ENCODE measurements at regions not wholly inside any gene's neighbourhood (a gene's known extent, or its start where the extent isn't known, plus 50 kb on each side); places are given as distances from the start of the nearest gene placed in this dataset.

- 41 to 100% (median 69%) methylated on average over 1 to 4 of the region's 11 CpGs; no CpG with 5 or more reads in 4 of the 10 experiments for WGBS, 10 experiments
- Histone ChIP-seq H3K4me1 (replicated peaks in 1 of 2) (peaks cover 30 to 44% of the 10 kb centered on the region in 2 donors), H3K4me3 (no peak overlapping the region), H3K27ac (peak overlapping the region; percentile 17 to 92)
- ATAC-seq (replicated peaks in 6 of 8) = no peak
- in situ Hi-C loops (cut with MboI; ENCODE audit: low pct_unique_long_range_greater_than_20kb in 2 of 9, low sequenced_read_pairs in 9 of 9, unreplicated experiment in 9 of 9) = no loop called here
These were observed 274.6 kb downstream of the EIPR1 start for GRCh38 chr2:3102922-3103569.

- in situ Hi-C loops (cut with MboI; ENCODE audit: low pct_unique_long_range_greater_than_20kb in 2 of 9, low sequenced_read_pairs in 9 of 9, unreplicated experiment in 9 of 9) = no loop called here
- peak in 3 of 8 experiments; percentile 3 to 9 (median 4) for ATAC-seq (replicated peaks in 6 of 8)
- peaks cover 30 to 43% of the 10 kb centered on the region in 2 donors for H3K4me1 ChIP-seq (replicated peaks in 1 of 2)
- WGBS, 10 experiments = 30 to 100% (median 86%) methylated on average over 2 to 12 of the region's 30 CpGs; no CpG with 5 or more reads in 4 of the 10 experiments
- peak overlapping the region; percentile 73 to 92 for H3K27ac ChIP-seq
- no peak overlapping the region for H3K4me3 ChIP-seq
These were observed 275.3 kb downstream of the EIPR1 start for GRCh38 chr2:3102081-3102921.

- H3K27ac ChIP-seq = peak overlapping the region; percentile 73 to 92
- in situ Hi-C loops (cut with MboI; ENCODE audit: low pct_unique_long_range_greater_than_20kb in 2 of 9, low sequenced_read_pairs in 9 of 9, unreplicated experiment in 9 of 9) = no loop called here
- 12 to 88% (median 67%) methylated on average over 1 to 24 of the region's 34 CpGs; no CpG with 5 or more reads in 1 of the 10 experiments for WGBS, 10 experiments
- H3K4me3 ChIP-seq = no peak overlapping the region
- ATAC-seq (replicated peaks in 6 of 8) = peak in 4 of 8 experiments; percentile 73 to 85 (median 80)
- peaks cover 30 to 43% of the 10 kb centered on the region in 2 donors for H3K4me1 ChIP-seq (replicated peaks in 1 of 2)
These were observed 276.3 kb downstream of the EIPR1 start for GRCh38 chr2:3101016-3101942.

DNA sequence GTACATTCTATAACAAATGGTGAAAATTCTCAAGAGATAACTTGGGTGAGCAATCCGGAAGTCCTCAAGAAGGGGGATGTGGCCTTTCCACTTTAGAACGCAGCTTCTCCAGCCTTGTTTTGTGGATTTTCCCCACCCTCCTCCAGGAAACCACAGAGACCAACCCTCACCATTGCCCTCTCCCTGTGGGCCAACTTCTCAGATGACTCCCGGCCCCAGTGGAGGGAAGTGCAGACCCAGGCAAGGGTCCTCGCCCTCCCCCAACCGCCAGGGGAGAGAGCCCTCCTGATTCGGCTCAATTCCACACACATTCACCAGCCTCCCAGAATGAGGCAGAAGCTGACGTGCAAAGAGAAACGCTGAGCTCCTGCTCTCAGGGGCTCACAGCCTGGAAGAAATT is 277.2 kb downstream of the EIPR1 start:
- Histone ChIP-seq H3K27ac (peak overlapping the region in 1 of 2 donors; percentile 92), H3K4me1 (replicated peaks in 1 of 2) (peaks cover 32 to 46% of the 10 kb centered on the region in 2 donors), H3K4me3 (no peak overlapping the region)
- in situ Hi-C loops (cut with MboI; ENCODE audit: low pct_unique_long_range_greater_than_20kb in 2 of 9, low sequenced_read_pairs in 9 of 9, unreplicated experiment in 9 of 9) = no loop called here
- WGBS, 10 experiments = 21 to 100% (median 77%) methylated on average over 1 to 8 of the region's 8 CpGs; no CpG with 5 or more reads in 2 of the 10 experiments
- ATAC-seq (replicated peaks in 6 of 8) = no peak

- no peak overlapping the region for H3K27ac ChIP-seq
- no peak overlapping the region for H3K4me3 ChIP-seq
- peaks cover 26 to 42% of the 10 kb centered on the region in 2 donors for H3K4me1 ChIP-seq (replicated peaks in 1 of 2)
- 0 to 100% (median 94%) methylated on average over 2 to 12 of the region's 12 CpGs; no CpG with 5 or more reads in 3 of the 10 experiments for WGBS, 10 experiments
- no peak for ATAC-seq (replicated peaks in 6 of 8)
- in situ Hi-C loops (cut with MboI; ENCODE audit: low pct_unique_long_range_greater_than_20kb in 2 of 9, low sequenced_read_pairs in 9 of 9, unreplicated experiment in 9 of 9) = no loop called here
These were observed 277.8 kb downstream of the EIPR1 start for GRCh38 chr2:3099860-3100234.

DNA sequence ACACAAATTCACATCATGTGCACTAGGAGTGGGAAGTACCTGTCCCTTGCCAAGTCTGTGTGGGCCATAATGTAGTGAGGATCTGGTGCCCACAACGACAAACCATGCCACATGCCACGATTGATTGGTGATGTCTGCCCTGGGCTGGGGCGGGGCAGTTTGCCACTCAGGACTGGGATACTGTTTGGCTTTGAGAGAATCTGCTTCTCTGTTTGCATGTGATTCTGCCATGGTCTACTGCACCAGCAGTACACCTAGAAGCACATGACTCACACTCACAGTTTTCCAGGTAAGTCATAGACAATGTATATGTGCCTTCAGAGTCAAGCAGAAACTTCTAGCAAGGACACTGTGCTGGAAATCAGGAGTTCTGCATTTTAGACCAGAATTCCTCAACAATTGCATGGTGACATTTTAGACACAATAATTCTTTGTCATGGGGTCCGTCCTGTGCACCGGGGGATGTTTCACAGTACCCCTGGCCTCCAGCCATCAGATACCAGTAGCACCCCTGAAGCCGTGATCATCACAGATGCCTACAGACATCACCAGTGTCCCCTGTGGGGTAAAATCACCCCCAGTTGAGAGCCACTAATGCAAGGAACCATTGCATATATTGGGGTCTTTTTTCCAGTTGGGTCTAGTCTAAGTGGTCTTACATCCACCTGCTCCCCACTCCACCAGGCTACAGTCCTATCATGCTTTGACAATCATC is 278.3 kb downstream of the EIPR1 start:
- Histone ChIP-seq H3K27ac (no peak overlapping the region), H3K4me1 (replicated peaks in 1 of 2) (peaks cover 24 to 38% of the 10 kb centered on the region in 2 donors), H3K4me3 (no peak overlapping the region)
- WGBS, 10 experiments = 0 to 100% (median 92%) methylated on average over 1 to 6 of the region's 6 CpGs; no CpG with 5 or more reads in 5 of the 10 experiments
- in situ Hi-C loops (cut with MboI; ENCODE audit: low pct_unique_long_range_greater_than_20kb in 2 of 9, low sequenced_read_pairs in 9 of 9, unreplicated experiment in 9 of 9) = no loop called here
- no peak for ATAC-seq (replicated peaks in 6 of 8)

DNA sequence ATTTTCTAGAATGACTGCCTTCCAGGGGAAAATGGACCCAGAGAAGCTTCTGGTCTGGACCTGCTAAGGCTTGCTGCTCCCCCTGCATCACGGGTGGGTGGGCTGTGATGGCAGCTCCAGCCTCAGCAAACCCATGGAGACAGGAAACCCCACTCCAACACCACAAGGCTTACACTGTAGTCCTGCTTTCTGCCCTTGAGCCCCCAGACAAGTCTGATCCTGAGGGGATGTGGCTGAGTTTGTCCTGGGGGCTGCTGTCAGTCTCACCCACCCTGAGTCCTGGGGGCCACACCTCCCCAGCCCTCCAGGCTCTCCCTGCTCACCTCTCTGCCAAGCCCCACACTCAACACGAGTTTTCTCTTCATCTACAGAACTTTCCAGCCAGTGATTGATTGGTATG is 279.4 kb downstream of the EIPR1 start:
- in situ Hi-C loops (cut with MboI; ENCODE audit: low pct_unique_long_range_greater_than_20kb in 2 of 9, low sequenced_read_pairs in 9 of 9, unreplicated experiment in 9 of 9) = no loop called here
- no peak overlapping the region for H3K4me3 ChIP-seq
- peaks cover 22 to 33% of the 10 kb centered on the region in 2 donors for H3K4me1 ChIP-seq (replicated peaks in 1 of 2)
- H3K27ac ChIP-seq = no peak overlapping the region
- WGBS, 10 experiments = 0 to 84% (median 33%) methylated on average over 1 to 2 of the region's 2 CpGs; no CpG with 5 or more reads in 7 of the 10 experiments
- ATAC-seq (replicated peaks in 6 of 8) = no peak

DNA sequence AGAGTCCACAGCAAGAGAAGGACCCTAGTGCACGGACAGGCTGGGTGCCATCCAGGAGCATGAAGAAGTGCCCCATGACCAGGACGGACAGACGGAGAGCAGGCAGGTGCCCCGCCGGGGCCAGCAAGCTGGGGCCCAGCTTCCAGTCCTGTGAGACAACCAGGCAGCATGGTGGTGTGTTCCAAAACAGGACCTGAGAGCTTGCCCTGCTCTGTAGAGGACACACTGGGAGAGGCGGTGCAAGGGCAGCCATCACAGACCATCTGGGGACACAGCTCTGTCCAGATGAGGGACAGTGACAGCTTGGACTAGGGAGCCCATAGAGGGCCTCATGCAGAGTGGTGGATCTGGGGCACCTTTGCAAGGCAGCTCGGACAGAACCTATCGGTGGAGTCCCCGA is 279.8 kb downstream of the EIPR1 start:
- ATAC-seq (replicated peaks in 6 of 8) = no peak
- 0 to 94% (median 92%) methylated on average over 1 to 3 of the region's 9 CpGs; no CpG with 5 or more reads in 6 of the 10 experiments for WGBS, 10 experiments
- in situ Hi-C loops (cut with MboI; ENCODE audit: low pct_unique_long_range_greater_than_20kb in 2 of 9, low sequenced_read_pairs in 9 of 9, unreplicated experiment in 9 of 9) = no loop called here

GRCh38 chr2:3094999-3095958 is 282.3 kb downstream of the EIPR1 start:
- Histone ChIP-seq H3K4me3 (no peak overlapping the region), H3K4me1 (replicated peaks in 1 of 2) (peaks cover 2 to 5% of the 10 kb centered on the region in 2 donors), H3K27ac (peak overlapping the region in 1 of 2 donors; percentile 29)
- WGBS, 10 experiments = 6 to 83% (median 60%) methylated on average over 1 to 5 of the region's 14 CpGs; no CpG with 5 or more reads in 3 of the 10 experiments
- ATAC-seq (replicated peaks in 6 of 8) = peak in 3 of 8 experiments; percentile 21 to 56 (median 51)
- in situ Hi-C loops (cut with MboI; ENCODE audit: low pct_unique_long_range_greater_than_20kb in 2 of 9, low sequenced_read_pairs in 9 of 9, unreplicated experiment in 9 of 9) = no loop called here

More for the DNA sequence above, 279.8 kb downstream of the EIPR1 start:
- Histone ChIP-seq H3K4me3 (no peak overlapping the region), H3K4me1 (replicated peaks in 1 of 2) (peaks cover 22 to 30% of the 10 kb centered on the region in 2 donors), H3K27ac (no peak overlapping the region)

DNA sequence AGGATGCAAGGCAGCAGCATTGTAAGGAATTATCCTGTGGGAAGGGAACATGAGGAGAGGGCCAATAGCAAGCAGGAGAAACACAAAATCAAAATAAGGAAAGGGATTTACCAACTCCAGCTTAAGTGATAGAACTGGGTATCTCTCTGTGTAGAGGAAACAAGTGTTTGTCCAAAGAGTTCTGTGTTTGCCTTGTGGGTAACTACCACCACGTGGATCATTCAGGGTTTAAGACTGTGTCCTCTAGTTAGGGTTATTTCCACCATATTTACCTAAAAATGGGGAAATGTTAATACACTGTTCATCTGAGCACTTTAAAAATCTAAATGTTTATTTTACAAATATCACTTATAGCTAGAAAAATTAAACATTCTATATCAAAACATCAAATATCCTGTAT is 283.3 kb downstream of the EIPR1 start:
- H3K27ac ChIP-seq = no peak overlapping the region
- WGBS, 10 experiments = 0 to 100% (median 47%) methylated on average over 1 of the region's 1 CpG
- no peak for ATAC-seq (replicated peaks in 6 of 8)
- in situ Hi-C loops (cut with MboI; ENCODE audit: low pct_unique_long_range_greater_than_20kb in 2 of 9, low sequenced_read_pairs in 9 of 9, unreplicated experiment in 9 of 9) = no loop called here
- H3K4me1 ChIP-seq (replicated peaks in 1 of 2) = peaks cover 2 to 5% of the 10 kb centered on the region in 2 donors
- no peak overlapping the region for H3K4me3 ChIP-seq

DNA sequence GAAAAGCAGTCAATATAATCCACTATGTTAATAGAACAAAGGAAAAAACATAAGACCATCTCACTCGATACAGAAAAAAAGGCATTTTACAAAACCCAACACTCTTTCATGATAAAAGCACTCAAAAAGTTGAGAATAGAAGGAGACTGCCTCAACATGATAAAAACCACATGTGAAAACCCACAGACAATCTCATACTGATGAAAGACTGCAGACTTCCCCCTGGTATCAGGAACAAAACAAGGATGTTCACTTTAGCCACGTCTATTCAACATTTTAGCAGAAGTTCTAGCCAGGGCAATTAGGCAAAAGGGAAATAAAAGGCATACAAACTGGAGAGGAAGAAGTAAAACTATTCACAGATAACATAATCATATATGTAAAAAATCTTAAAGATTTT is 285.9 kb downstream of the EIPR1 start:
- in situ Hi-C loops (cut with MboI; ENCODE audit: low pct_unique_long_range_greater_than_20kb in 2 of 9, low sequenced_read_pairs in 9 of 9, unreplicated experiment in 9 of 9) = no loop called here
- no peak overlapping the region for H3K4me3 ChIP-seq

More for the DNA sequence above, 285.9 kb downstream of the EIPR1 start:
- 0 to 92% (median 54%) methylated on average over 1 to 2 of the region's 2 CpGs; no CpG with 5 or more reads in 1 of the 10 experiments for WGBS, 10 experiments
- ATAC-seq (replicated peaks in 6 of 8) = no peak
- peaks cover 2 to 5% of the 10 kb centered on the region in 2 donors for H3K4me1 ChIP-seq (replicated peaks in 1 of 2)
- no peak overlapping the region for H3K27ac ChIP-seq
